Body of pancreas (tissue), 4 donors: ENCODE measurements at regions not wholly inside any gene's neighbourhood (a gene's known extent, or its start where the extent isn't known, plus 50 kb on each side); places are given as distances from the start of the nearest gene placed in this dataset.

Experiments
- ATAC-seq: fragments of 150-250 bp; one replicate; pipeline ENCODE4 v1.9.1; 2016
- DNase-seq, 4 donors: peaks; one replicate each; pipeline ENCODE4 v3.0.0-alpha.2; 2019
- H3K27ac ChIP-seq, 4 donors: fragments of 200-600 bp; sonication (generic); 1 replicate in 3 of 4; 2 replicates in 1 of 4; pipeline versions ENCODE4 v1.5.1 to v1.6.1; 2016 to 2019; ENCODE audit warnings: mild to moderate bottlenecking in 1 of 4, mixed read lengths in 1 of 4, moderate library complexity in 1 of 4
- H3K27me3 ChIP-seq, 2 donors: fragments of 200-600 bp; sonication (generic); one replicate each; pipeline ENCODE4 v1.6.0; 2016; ENCODE audit warnings: mild to moderate bottlenecking in 1 of 2
- H3K36me3 ChIP-seq, 2 donors: fragments of 200-600 bp; sonication (generic); replicated peaks in 1 of 2; 2 replicates each; pipeline ENCODE4 v1.5.1; 2016; ENCODE audit warnings: low read depth in 2 of 2; ENCODE audit not compliant: insufficient read depth in 1 of 2
- H3K4me1 ChIP-seq: fragments of 200-600 bp; sonication (generic); one replicate; pipeline ENCODE4 v1.6.0; 2016
- H3K4me3 ChIP-seq, 2 donors: fragments of 200-600 bp; sonication (generic); 1 replicate in 1 of 2; 2 replicates in 1 of 2; pipeline ENCODE4 v1.5.1; 2016 to 2019
- H3K9me3 ChIP-seq, 3 donors: fragments of 200-600 bp; sonication (generic); 1 replicate in 2 of 3; 2 replicates in 1 of 3; pipeline ENCODE4 v1.5.1; 2016
- CTCF ChIP-seq, 7 experiments: fragments of 450-650 bp in 4 of 7; fragments of 200-600 bp in 3 of 7; sonication (generic) in 3 of 7; IDR thresholded peaks; one replicate each; pipeline ENCODE4 v1.5.1; 2016 to 2019; ENCODE audit warnings: antibody characterized with exemption in 7 of 7
- POLR2A ChIP-seq, 3 donors: fragments of 450-650 bp; IDR thresholded peaks; one replicate each; pipeline ENCODE4 v1.6.1; 2016; ENCODE audit warnings: antibody characterized with exemption in 3 of 3, mild to moderate bottlenecking in 2 of 3
- WGBS, 2 donors: methylation state at CpG; one replicate each; pipeline ENCODE4 v1.1.5; 2017; 5-methylcytosine and 5-hydroxymethylcytosine counted together
- intact Hi-C: fragments of 100-400 bp; cut with DNase I; formaldehyde crosslinking; loops from one replicate; pipeline ENCODE4 v1.15.1; 2023

GRCh38 chr11:76603202-76603601, 67.3 kb downstream of the LRRC32 start:
- H3K4me3 ChIP-seq: no peak overlapping the region
- no peak for TF ChIP-seq POLR2A (IDR thresholded peaks at IDR 0.05)
- TF ChIP-seq CTCF (IDR thresholded peaks at IDR 0.05): no peak
- H3K4me1 ChIP-seq: peaks cover 8% of the 10 kb centered on the region
- no peak for DNase-seq
- no peaks in the 10 kb centered on the region for H3K9me3 ChIP-seq
- no peaks in the 10 kb centered on the region for H3K36me3 ChIP-seq
- intact Hi-C loops: no loop called here
- WGBS, 2 donors: 89 to 98% methylated on average over 4 of the region's 4 CpGs
- ATAC-seq: no peak
- no peaks in the 10 kb centered on the region for H3K27me3 ChIP-seq
- H3K27ac ChIP-seq: no peak overlapping the region
